ENCODE measurements at regions not wholly inside any gene's neighbourhood (a gene's known extent, or its start where the extent isn't known, plus 50 kb on each side); places are given as distances from the start of the nearest gene placed in this dataset.

GRCh38 chr2:150075831-150076230 is 411.6 kb downstream of the RND3 start:
- TF ChIP-seq CTCF (IDR thresholded peaks at IDR 0.05; ENCODE audit: low read depth, low read length) (no peak), EZH2phosphoT487 (IDR thresholded peaks at IDR 0.05; ENCODE audit: low read depth) (no peak)
